SK-MEL-5 (cell line): ENCODE measurements at regions not wholly inside any gene's neighbourhood (a gene's known extent, or its start where the extent isn't known, plus 50 kb on each side); places are given as distances from the start of the nearest gene placed in this dataset.
A peak's percentile ranks its signal among the peaks of the same experiment; 100 is the strongest.

Experiments
- DNase-seq: peaks from one replicate; pipeline ENCODE4 v3.0.0-alpha.2; 2016; ENCODE audit warnings: low read depth, low spot score
- in situ Hi-C: cut with HindIII; loops from 2 replicates; pipeline ENCODE4 v1.10.0; 2016; ENCODE audit warnings: low sequenced_read_pairs, high pct_unique_total_duplicates, low pct_unique_long_range_greater_than_20kb

GRCh38 chr19:28972058-28972852, 240.7 kb downstream of the UQCRFS1 start:
- in situ Hi-C loops: no loop called here
- DNase-seq: no peak

GRCh38 chr19:28971513-28971912, 241.4 kb downstream of the UQCRFS1 start:
- no peak for DNase-seq
- in situ Hi-C loops: no loop called here

GRCh38 chr19:28971049-28971448, 241.9 kb downstream of the UQCRFS1 start:
- DNase-seq: no peak
- in situ Hi-C loops: no loop called here

- no peak for DNase-seq
- in situ Hi-C loops: no loop called here
Measured at GRCh38 chr19:28968721-28969120, 244.2 kb downstream of the UQCRFS1 start.

- in situ Hi-C loops: no loop called here
- DNase-seq: no peak
Measured at GRCh38 chr19:28966737-28967399, 246.1 kb downstream of the UQCRFS1 start.

- no peak for DNase-seq
- in situ Hi-C loops: no loop called here
Measured at GRCh38 chr19:28964500-28964899, 248.5 kb downstream of the UQCRFS1 start.

- DNase-seq: no peak
- in situ Hi-C loops: no loop called here
Measured at GRCh38 chr19:28963486-28964250, 249.3 kb downstream of the UQCRFS1 start.

- in situ Hi-C loops: no loop called here
- DNase-seq: no peak
Measured at GRCh38 chr19:28961772-28962500, 251.0 kb downstream of the UQCRFS1 start.

GRCh38 chr19:28960986-28961705, 251.8 kb downstream of the UQCRFS1 start:
- in situ Hi-C loops: no loop called here

GRCh38 chr19:28960586-28960985, 252.4 kb downstream of the UQCRFS1 start:
- in situ Hi-C loops: no loop called here
- DNase-seq: peak; percentile 20

More at GRCh38 chr19:28960986-28961705, 251.8 kb downstream of the UQCRFS1 start:
- no peak for DNase-seq

GRCh38 chr19:28956961-28957360, 256.0 kb downstream of the UQCRFS1 start:
- no peak for DNase-seq

GRCh38 chr19:28956421-28956820, 256.5 kb downstream of the UQCRFS1 start:
- no peak for DNase-seq
- in situ Hi-C loops: no loop called here

More at GRCh38 chr19:28956961-28957360, 256.0 kb downstream of the UQCRFS1 start:
- in situ Hi-C loops: no loop called here

- in situ Hi-C loops: no loop called here
- no peak for DNase-seq
Measured at GRCh38 chr19:28949535-28949934, 263.4 kb downstream of the UQCRFS1 start.

GRCh38 chr19:28949027-28949426, 263.9 kb downstream of the UQCRFS1 start:
- in situ Hi-C loops: no loop called here
- no peak for DNase-seq

GRCh38 chr19:28948566-28948965, 264.4 kb downstream of the UQCRFS1 start:
- in situ Hi-C loops: no loop called here
- DNase-seq: no peak

- in situ Hi-C loops: no loop called here
- DNase-seq: no peak
Measured at GRCh38 chr19:28948026-28948425, 264.9 kb downstream of the UQCRFS1 start.

GRCh38 chr19:28943651-28944050, 269.3 kb downstream of the UQCRFS1 start:
- peak; percentile 11 for DNase-seq
- in situ Hi-C loops: no loop called here
